H1 (cell line): ENCODE measurements at regions not wholly inside any gene's neighbourhood (a gene's known extent, or its start where the extent isn't known, plus 50 kb on each side); places are given as distances from the start of the nearest gene placed in this dataset.

Source experiments
- CTCF ChIA-PET: fragments of 300-600 bp; sonication (Branson Sonifier 250); formaldehyde crosslinking; loops from one replicate; lab custom pipeline; 2021; ENCODE audit not compliant: partially characterized antibody; lab: Charles Lee
- POLR2A ChIA-PET: fragments of 300-600 bp; sonication (Branson Sonifier 250); formaldehyde crosslinking; loops from one replicate; lab custom pipeline; 2021; ENCODE audit warnings: inconsistent platforms; ENCODE audit not compliant: partially characterized antibody; lab: Charles Lee
- DNase-seq, 2 experiments: peaks; one replicate each; pipeline versions ENCODE4 v3.0.0 to v3.0.0-alpha.2; 2010 to 2022; ENCODE audit warnings: low spot score in 2 of 2, low read depth in 1 of 2, mixed read lengths in 1 of 2
- FAIRE-seq: peaks from 2 replicates; lab custom pipeline; 2011; peaks lifted over from hg19 to GRCh38; lab: Jason Lieb, UNC
- H2AFZ ChIP-seq: 2 replicates; pipeline ENCODE4 v1.8.1; 2012; ENCODE audit warnings: low read length, inconsistent platforms
- H2AK5ac ChIP-seq: 2 replicates; pipeline ENCODE4 v1.6.1; 2013; ENCODE audit warnings: low read depth, low read length
- H2BK120ac ChIP-seq: replicated peaks from 2 replicates; pipeline ENCODE3; 2013; ENCODE audit warnings: low read depth, low read length, inconsistent platforms
- H2BK12ac ChIP-seq: 2 replicates; pipeline ENCODE4 v1.6.1; 2013; ENCODE audit warnings: low read depth, low read length
- H2BK15ac ChIP-seq: 2 replicates; pipeline ENCODE4 v1.6.1; 2013; ENCODE audit warnings: low read length
- H2BK20ac ChIP-seq: 2 replicates; pipeline ENCODE4 v1.6.1; 2013; ENCODE audit warnings: low read length
- H2BK5ac ChIP-seq: 2 replicates; pipeline ENCODE4 v1.6.1; 2013; ENCODE audit warnings: low read depth, low read length
- H3K14ac ChIP-seq: 2 replicates; pipeline ENCODE4 v1.6.1; 2013; ENCODE audit warnings: inconsistent platforms; ENCODE audit not compliant: insufficient read length
- H3K18ac ChIP-seq: 2 replicates; pipeline ENCODE4 v1.6.1; 2013; ENCODE audit warnings: low read length; ENCODE audit errors: extremely low read depth
- H3K23ac ChIP-seq: 2 replicates; pipeline ENCODE4 v1.6.1; 2013; ENCODE audit warnings: inconsistent platforms; ENCODE audit not compliant: insufficient read length
- H3K23me2 ChIP-seq: 2 replicates; pipeline ENCODE4 v1.6.1; 2013; ENCODE audit warnings: low read depth, low read length
- H3K27ac ChIP-seq: 2 replicates; pipeline ENCODE4 v1.6.1; 2011; ENCODE audit warnings: low read depth, low read length, inconsistent platforms
- H3K27me3 ChIP-seq, 4 experiments: replicated peaks in 1 of 4; 1 replicate in 1 of 4; 2 replicates in 3 of 4; pipeline versions ENCODE4 v1.6.1 to v1.8.1; 2011 to 2013; ENCODE audit warnings: low read length in 3 of 4, mild to moderate bottlenecking in 3 of 4, inconsistent platforms in 2 of 4, mixed read lengths in 2 of 4, moderate library complexity in 1 of 4; ENCODE audit not compliant: control insufficient read depth in 3 of 4, insufficient read depth in 3 of 4; ENCODE audit errors: extremely low read depth in 1 of 4
- H3K36me3 ChIP-seq, 4 experiments: 2 replicates each; pipeline versions ENCODE4 v1.6.1 to v1.8.1; 2011 to 2013; ENCODE audit warnings: mild to moderate bottlenecking in 4 of 4, low read length in 3 of 4, moderate library complexity in 2 of 4, control low read depth in 1 of 4, inconsistent platforms in 1 of 4; ENCODE audit not compliant: insufficient read depth in 4 of 4, control insufficient read depth in 2 of 4
- H3K4ac ChIP-seq: replicated peaks from 2 replicates; pipeline ENCODE3; 2013; ENCODE audit warnings: low read length, low read depth, mixed read lengths, inconsistent platforms; ENCODE audit not compliant: insufficient read length
- H3K4me1 ChIP-seq, 4 experiments: replicated peaks in 1 of 4; 1 replicate in 1 of 4; 2 replicates in 3 of 4; pipeline versions ENCODE4 v1.6.1 to v1.8.1; 2011 to 2013; ENCODE audit warnings: low read length in 3 of 4, inconsistent platforms in 2 of 4, mixed read lengths in 1 of 4; ENCODE audit not compliant: insufficient read depth in 4 of 4, control insufficient read depth in 3 of 4
- H3K4me2 ChIP-seq, 2 experiments: 2 replicates each; pipeline versions ENCODE4 v1.6.1 to v1.8.1; 2011 to 2013; ENCODE audit warnings: low read depth in 2 of 2, low read length in 2 of 2, control low read depth in 1 of 2, inconsistent platforms in 1 of 2, mild to moderate bottlenecking in 1 of 2; ENCODE audit not compliant: insufficient read depth in 1 of 2
- H3K4me3 ChIP-seq, 4 experiments: fragments of 200-600, 300-600 bp in 1 of 4; sonication (generic), shearing (Covaris generic), sonication (Bioruptor Twin) in 1 of 4; 2 replicates each; pipeline versions ENCODE4 v1.5.1 to v1.8.1; 2011 to 2016; ENCODE audit warnings: low read length in 4 of 4, low read depth in 3 of 4, control low read depth in 2 of 4, inconsistent platforms in 2 of 4, mild to moderate bottlenecking in 2 of 4, mixed read lengths in 1 of 4, moderate library complexity in 1 of 4; ENCODE audit not compliant: insufficient read depth in 2 of 4; ENCODE audit errors: extremely low read depth in 1 of 4
- H3K56ac ChIP-seq: replicated peaks from 2 replicates; pipeline ENCODE3; 2013; ENCODE audit warnings: low read depth, mild to moderate bottlenecking, mixed read lengths, low read length, inconsistent platforms; ENCODE audit not compliant: insufficient read length
- H3K79me1 ChIP-seq: 2 replicates; pipeline ENCODE4 v1.6.1; 2013; ENCODE audit warnings: low read depth, low read length, control low read depth
- H3K79me2 ChIP-seq, 2 experiments: 2 replicates each; pipeline versions ENCODE4 v1.6.1 to v1.8.1; 2012 to 2013; ENCODE audit warnings: low read length in 2 of 2, mild to moderate bottlenecking in 2 of 2, inconsistent platforms in 1 of 2; ENCODE audit not compliant: insufficient read depth in 2 of 2, control insufficient read depth in 1 of 2
- H3K9ac ChIP-seq, 4 experiments: replicated peaks in 1 of 4; 1 replicate in 1 of 4; 2 replicates in 3 of 4; pipeline versions ENCODE4 v1.6.1 to v1.8.1; 2011 to 2013; ENCODE audit warnings: low read depth in 3 of 4, low read length in 3 of 4, control low read depth in 2 of 4, mild to moderate bottlenecking in 2 of 4, moderate library complexity in 2 of 4, inconsistent platforms in 1 of 4; ENCODE audit errors: extremely low read depth in 1 of 4
- H3K9me3 ChIP-seq, 2 experiments: 2 replicates each; pipeline versions ENCODE4 v1.6.1 to v1.8.1; 2012 to 2013; ENCODE audit warnings: mild to moderate bottlenecking in 2 of 2, moderate library complexity in 2 of 2, control low read depth in 1 of 2, inconsistent platforms in 1 of 2, low read depth in 1 of 2, low read length in 1 of 2, mixed read lengths in 1 of 2; ENCODE audit not compliant: insufficient read depth in 2 of 2
- H4K20me1 ChIP-seq, 2 experiments: replicated peaks in 1 of 2; 2 replicates each; pipeline versions ENCODE3 to v1.8.1; 2011 to 2013; ENCODE audit warnings: inconsistent platforms in 2 of 2, low read length in 2 of 2, mild to moderate bottlenecking in 1 of 2; ENCODE audit not compliant: insufficient read depth in 2 of 2, control insufficient read depth in 1 of 2
- H4K5ac ChIP-seq: 2 replicates; pipeline ENCODE4 v1.6.1; 2013; ENCODE audit warnings: low read length, low read depth, mixed read lengths, inconsistent platforms; ENCODE audit not compliant: insufficient read length
- H4K8ac ChIP-seq: 2 replicates; pipeline ENCODE4 v1.8.0; 2013; ENCODE audit warnings: mild to moderate bottlenecking, moderate library complexity, low read length, inconsistent platforms; ENCODE audit not compliant: insufficient read depth; ENCODE audit errors: extremely low read depth
- H4K91ac ChIP-seq: replicated peaks from 2 replicates; pipeline ENCODE3; 2013; ENCODE audit warnings: low read length, mixed read lengths, inconsistent platforms; ENCODE audit not compliant: insufficient read length
- CBX8 ChIP-seq: fragments of 300-800, 300-1000 bp; sonication (generic); IDR thresholded peaks from 2 replicates; pipeline ENCODE4 v1.7.1; 2016; ENCODE audit warnings: low read depth, low read length, borderline replicate concordance
- CEBPB ChIP-seq: IDR thresholded peaks from 2 replicates; pipeline ENCODE4 v1.6.1; 2012; ENCODE audit warnings: low read depth, low read length
- CTCF ChIP-seq, 3 experiments: IDR thresholded peaks; 1 replicate in 2 of 3; 2 replicates in 1 of 3; pipeline versions ENCODE4 v1.5.1 to v1.6.1; 2011; ENCODE audit warnings: low read length in 3 of 3, mild to moderate bottlenecking in 3 of 3, inconsistent platforms in 2 of 3, low read depth in 1 of 3, moderate library complexity in 1 of 3; ENCODE audit not compliant: insufficient read depth in 1 of 3; ENCODE audit errors: control extremely low read depth in 1 of 3
- E2F6 ChIP-seq: IDR thresholded peaks from 2 replicates; pipeline ENCODE4 v1.6.1; 2012; ENCODE audit warnings: inconsistent platforms
- EP300 ChIP-seq, 2 experiments: IDR thresholded peaks; 1 replicate in 1 of 2; 2 replicates in 1 of 2; pipeline ENCODE4 v1.6.1; 2011 to 2012; ENCODE audit warnings: low read depth in 2 of 2, low read length in 2 of 2, mild to moderate bottlenecking in 2 of 2, borderline replicate concordance in 1 of 2, inconsistent platforms in 1 of 2, moderate library complexity in 1 of 2
- HDAC2 ChIP-seq, 2 experiments: fragments of 300-600 bp in 1 of 2; sonication (generic) in 1 of 2; IDR thresholded peaks; 2 replicates each; pipeline ENCODE4 v1.6.1; 2011 to 2012; ENCODE audit warnings: low read depth in 2 of 2, low read length in 2 of 2, mild to moderate bottlenecking in 2 of 2, moderate library complexity in 2 of 2, borderline replicate concordance in 1 of 2, inconsistent platforms in 1 of 2
- POLR2AphosphoS5 ChIP-seq: IDR thresholded peaks from 2 replicates; pipeline ENCODE4 v1.6.1; 2011; ENCODE audit warnings: low read depth, low read length
- POU5F1 ChIP-seq: IDR thresholded peaks from 2 replicates; pipeline ENCODE4 v1.6.1; 2011; ENCODE audit warnings: low read depth, mild to moderate bottlenecking, low read length, moderate library complexity
- RXRA ChIP-seq: IDR thresholded peaks from 2 replicates; pipeline ENCODE4 v1.6.1; 2011; ENCODE audit warnings: low read depth, mild to moderate bottlenecking, low read length, moderate library complexity; ENCODE audit not compliant: insufficient read depth
- SP1 ChIP-seq: IDR thresholded peaks from 2 replicates; pipeline ENCODE4 v1.6.1; 2011; ENCODE audit warnings: low read depth, low read length
- ZNF274 ChIP-seq: IDR thresholded peaks from 2 replicates; pipeline ENCODE4 v1.7.0; 2012; ENCODE audit warnings: low read length, borderline replicate concordance; ENCODE audit errors: extremely low read depth
- WGBS, 2 experiments: shearing (Covaris generic) in 1 of 2; methylation state at CpG; one replicate each; pipeline versions ENCODE4 v1.1.6 to v1.1.7; 2013 to 2015; ENCODE audit warnings: low lambda C conversion rate in 2 of 2, mixed read lengths in 2 of 2, inconsistent platforms in 1 of 2, low coverage in 1 of 2, missing lambda C conversion rate in 1 of 2; ENCODE audit not compliant: insufficient replicate concordance in 2 of 2, insufficient coverage in 1 of 2, insufficient read length in 1 of 2; ENCODE audit errors: extremely low coverage in 1 of 2, missing lambda C conversion rate in 1 of 2; 5-methylcytosine and 5-hydroxymethylcytosine counted together

- Histone ChIP-seq H2AK5ac (no peak overlapping the region), H3K18ac (no peak overlapping the region), H2BK120ac (no peak overlapping the region), H3K27ac (no peak overlapping the region), H4K8ac (no peak overlapping the region), H3K36me3 (no peaks in the 10 kb centered on the region), H2BK5ac (no peak overlapping the region), H3K79me1 (no peaks in the 10 kb centered on the region), H4K5ac (no peak overlapping the region), H3K56ac (no peak overlapping the region), H3K4me2 (no peak overlapping the region), H3K9ac (no peak overlapping the region), H3K4me3 (no peak overlapping the region), H3K14ac (no peak overlapping the region), H3K9me3 (peaks cover 0 to 2% of the 10 kb centered on the region in 2 experiments; a peak in 2 of 4 replicates), H3K23me2 (no peaks in the 10 kb centered on the region), H4K91ac (no peak overlapping the region), H3K4me1 (peaks cover 0 to 6% (median 3%) of the 10 kb centered on the region in 4 experiments; a peak in 4 of 7 replicates), H3K27me3 (no peaks in the 10 kb centered on the region), H3K79me2 (no peaks in the 10 kb centered on the region), H2BK12ac (no peak overlapping the region), H2AFZ (no peak overlapping the region), H2BK15ac (no peak overlapping the region), H4K20me1 (no peaks in the 10 kb centered on the region), H3K23ac (no peak overlapping the region), H2BK20ac (no peak overlapping the region), H3K4ac (no peak overlapping the region)
- no peak for DNase-seq
- ChIA-PET CTCF (interaction anchor here (1.1 kb wide), 1 partner anchor 56 kb away, joined by 4 read pairs; no protein-coding TSS in a partner anchor), POLR2A (no interaction called here)
- no peak for FAIRE-seq
- 68% methylated on average over 4 of the region's 4 CpGs; no CpG with 5 or more reads in 1 of the 2 experiments for WGBS, 2 experiments
- TF ChIP-seq CTCF (IDR thresholded peaks at IDR 0.05; ENCODE audit: control extremely low read depth in 1 of 3, insufficient read depth in 1 of 3, low read depth in 1 of 3, low read length in 3 of 3) = no peak
- TF ChIP-seq HDAC2 (IDR thresholded peaks at IDR 0.05; ENCODE audit: borderline replicate concordance in 1 of 2, low read depth in 2 of 2, low read length in 2 of 2) = no peak
- no peak for TF ChIP-seq POU5F1
- no peak for TF ChIP-seq SP1
- no peak for TF ChIP-seq E2F6
- no peak for TF ChIP-seq CBX8
- no peak for TF ChIP-seq ZNF274
- no peak for TF ChIP-seq EP300 (IDR thresholded peaks at IDR 0.05; ENCODE audit: borderline replicate concordance in 1 of 2, low read depth in 2 of 2, low read length in 2 of 2)
- no peak for TF ChIP-seq POLR2AphosphoS5
- no peak for TF ChIP-seq RXRA
- no peak for TF ChIP-seq CEBPB
Observed at GRCh38 chr7:37552030-37552429, 103.4 kb upstream of the ELMO1 start.
